ENCODE measurements at regions not wholly inside any gene's neighbourhood (a gene's known extent, or its start where the extent isn't known, plus 50 kb on each side); places are given as distances from the start of the nearest gene placed in this dataset.

DNA sequence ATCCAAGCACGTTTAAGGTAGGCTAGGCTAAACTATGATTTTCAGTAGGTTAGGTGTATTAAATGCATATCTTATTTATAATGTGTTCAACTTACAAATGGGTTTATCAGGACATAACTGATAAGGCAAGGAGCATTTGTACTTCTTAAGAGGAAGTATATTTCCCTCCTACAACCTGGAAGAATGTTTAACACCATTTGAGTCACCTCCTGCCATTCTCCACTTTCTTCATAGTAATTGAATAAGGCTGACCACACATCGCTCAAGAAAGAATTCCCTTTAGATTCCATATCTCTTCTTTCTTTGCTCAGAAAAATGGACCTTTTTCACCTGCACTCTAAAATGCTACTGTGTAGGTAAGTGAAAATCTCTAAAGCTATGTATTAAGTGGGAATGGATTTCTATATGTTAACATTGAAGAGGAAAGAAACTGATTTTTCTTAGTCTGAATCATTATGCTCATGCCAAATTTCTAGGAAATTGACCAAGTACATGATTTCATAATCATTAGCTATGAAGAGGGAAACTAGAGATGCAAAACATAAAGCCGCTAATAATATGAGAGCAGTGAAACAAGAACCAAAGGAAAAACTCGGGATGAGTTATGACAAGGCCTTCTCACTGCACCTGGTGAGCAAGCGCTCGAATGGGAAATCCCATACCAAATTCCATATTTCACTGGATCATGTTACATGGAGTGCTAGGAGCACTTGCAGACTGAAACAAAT lies 210.4 kb downstream of the ALDH8A1 start:
- no peak for DNase-seq (ENCODE audit: low read depth in 2 of 2)

DNA sequence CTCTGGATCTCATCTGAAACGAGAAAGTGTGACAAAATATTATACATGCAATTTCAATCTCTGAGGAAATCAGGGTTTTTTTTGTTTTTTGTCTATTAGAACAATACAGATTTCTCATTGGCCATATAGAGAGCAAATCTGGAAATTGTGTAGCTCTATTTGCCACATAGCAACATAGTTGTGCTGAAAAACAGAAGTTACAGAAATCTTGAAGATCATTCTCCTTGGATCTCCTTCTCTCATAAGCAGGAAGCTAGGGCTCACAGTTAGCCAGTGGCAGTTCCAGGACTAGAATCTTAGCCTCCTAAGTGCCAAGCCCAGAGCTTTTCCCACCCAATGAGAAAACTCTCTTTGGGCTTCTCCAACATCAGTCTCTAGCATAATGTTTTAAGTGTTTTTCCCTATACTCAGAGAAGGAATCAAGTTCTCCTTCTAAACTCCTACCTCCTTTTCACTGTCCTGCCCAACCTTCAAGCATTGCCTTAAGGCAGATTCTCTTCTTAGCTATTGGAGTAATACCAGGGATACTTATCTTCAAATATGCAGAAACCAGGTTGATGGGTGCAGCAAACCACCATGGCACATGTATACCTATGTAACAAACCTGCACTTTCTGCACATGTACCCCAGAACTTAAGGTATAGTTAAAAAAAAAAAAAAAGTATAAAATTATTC lies 211.6 kb downstream of the ALDH8A1 start:
- DNase-seq (ENCODE audit: low read depth in 2 of 2), result no peak

DNA sequence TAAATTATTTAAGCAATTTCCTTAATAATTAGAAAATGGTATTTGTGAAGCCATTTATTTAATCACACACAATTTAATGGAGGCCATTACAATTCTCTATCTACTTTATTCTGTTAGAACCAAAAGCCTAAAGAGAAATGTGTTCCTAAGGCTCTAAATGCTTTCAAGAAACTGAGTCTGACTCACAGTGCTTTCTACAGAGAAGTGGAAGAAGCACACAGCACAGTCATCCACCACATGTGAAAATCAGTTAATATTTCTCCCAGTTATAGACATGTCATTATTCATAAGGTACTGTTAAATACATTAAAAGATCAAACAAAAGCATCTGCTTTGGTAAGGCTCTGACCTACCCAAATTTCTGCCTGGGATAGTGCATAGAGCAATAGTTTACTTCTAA lies 214.4 kb downstream of the ALDH8A1 start:
- no peak for DNase-seq (ENCODE audit: low read depth in 2 of 2)

DNA sequence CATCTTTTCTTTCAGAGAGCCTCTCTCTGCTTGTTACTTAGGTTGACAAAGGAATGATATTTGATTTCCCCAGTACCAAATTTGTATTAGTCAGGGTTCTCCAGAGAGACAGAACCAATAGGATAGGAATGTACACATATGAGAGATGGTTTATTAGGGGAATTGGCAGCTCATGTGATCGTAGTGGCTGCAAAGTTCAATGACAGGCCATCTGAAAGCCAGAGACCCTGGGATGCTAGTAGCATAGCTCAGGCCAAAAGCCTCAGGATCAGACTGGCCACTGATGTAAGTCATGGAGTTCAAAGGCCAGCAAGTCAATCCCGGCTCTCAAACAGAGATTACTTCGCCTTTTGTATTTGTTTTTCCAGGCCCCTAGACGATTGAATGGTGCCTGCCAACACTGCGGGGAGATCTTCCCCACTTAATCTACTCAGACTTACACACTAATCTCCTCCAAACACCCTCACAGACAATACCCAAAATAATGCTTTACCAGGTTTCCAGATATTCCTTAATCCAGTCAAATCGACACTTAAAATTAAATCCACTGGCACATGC lies 215.5 kb downstream of the ALDH8A1 start:
- DNase-seq (ENCODE audit: low read depth in 2 of 2), result no peak

DNA sequence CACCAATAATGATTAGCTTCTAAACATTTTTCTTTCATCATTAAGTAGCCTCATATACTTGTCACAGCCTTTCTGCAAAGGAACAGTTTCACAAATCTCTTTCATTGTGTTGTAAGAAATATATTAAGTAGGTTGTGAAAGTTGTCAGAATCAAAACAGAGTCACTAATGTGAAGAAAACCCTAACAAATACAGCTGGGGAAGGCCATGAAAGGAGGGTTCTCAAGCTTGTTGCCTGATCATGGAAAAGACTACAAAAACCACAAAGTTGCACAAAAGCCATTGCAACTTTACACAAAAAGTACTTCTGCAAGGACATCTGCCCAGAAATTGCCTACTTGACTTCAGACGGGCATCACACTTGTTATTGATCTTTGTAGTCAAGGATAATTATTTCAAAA lies 216.1 kb downstream of the ALDH8A1 start:
- DNase-seq (ENCODE audit: low read depth in 2 of 2), result no peak

DNA sequence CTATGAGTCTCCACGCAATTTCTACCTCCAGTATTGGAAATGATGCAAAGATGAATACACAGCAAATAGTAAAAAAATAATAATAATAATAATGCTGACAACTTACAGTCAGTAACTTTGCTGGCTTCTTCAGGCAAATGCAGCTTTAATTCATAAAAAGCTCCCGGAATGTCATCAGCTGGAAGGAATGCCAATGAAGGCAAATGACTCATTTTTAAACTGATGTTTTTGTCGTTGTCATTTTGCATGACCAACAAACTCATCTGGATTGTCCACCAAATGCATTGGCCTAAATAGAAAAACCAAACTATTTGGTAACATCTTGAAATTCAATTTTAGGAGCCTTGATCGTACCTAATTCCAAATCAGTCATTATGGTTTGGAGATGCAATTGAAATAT lies 217.1 kb downstream of the ALDH8A1 start:
- DNase-seq (ENCODE audit: low read depth in 2 of 2), result no peak

DNA sequence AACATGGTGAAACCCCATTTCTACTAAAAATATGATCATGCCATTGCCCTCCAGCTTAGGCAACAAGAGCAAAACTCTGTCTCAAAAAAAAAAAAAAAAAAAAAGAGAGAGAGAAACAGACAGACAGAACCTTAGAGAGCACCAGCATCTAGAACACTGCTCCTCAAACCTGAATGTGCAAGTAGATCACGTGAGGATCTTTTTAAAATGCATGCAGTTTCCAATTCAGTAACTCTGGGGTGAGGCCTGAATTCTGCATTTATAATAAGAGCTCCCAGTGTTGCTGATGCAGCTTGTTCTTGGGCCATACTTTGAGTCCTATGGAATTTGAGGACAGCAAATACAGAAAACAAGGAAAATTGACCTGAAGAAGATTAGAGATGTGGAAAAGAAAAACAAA lies 218.3 kb downstream of the ALDH8A1 start:
- DNase-seq (ENCODE audit: low read depth in 2 of 2), result no peak

DNA sequence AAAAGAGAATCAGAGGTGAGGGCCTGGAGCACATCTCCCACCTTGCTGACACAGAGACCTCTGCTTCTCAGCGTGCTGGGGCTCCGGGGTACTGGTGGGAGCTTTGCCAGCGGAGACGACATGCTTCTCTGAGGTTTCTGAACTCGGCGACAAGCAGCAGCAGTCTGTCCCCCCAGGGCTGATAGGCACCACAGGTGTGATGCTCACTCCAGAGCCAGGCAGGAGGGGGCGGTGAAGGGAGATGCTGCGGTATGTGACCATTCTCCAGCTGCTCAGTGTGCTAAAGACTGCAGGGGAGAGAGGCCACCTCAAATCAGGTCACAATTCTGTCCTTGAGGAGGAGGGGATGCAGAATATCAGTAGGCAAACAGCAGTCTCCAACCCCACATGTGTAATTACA lies 219.9 kb downstream of the ALDH8A1 start:
- DNase-seq (ENCODE audit: low read depth in 2 of 2), result no peak

DNA sequence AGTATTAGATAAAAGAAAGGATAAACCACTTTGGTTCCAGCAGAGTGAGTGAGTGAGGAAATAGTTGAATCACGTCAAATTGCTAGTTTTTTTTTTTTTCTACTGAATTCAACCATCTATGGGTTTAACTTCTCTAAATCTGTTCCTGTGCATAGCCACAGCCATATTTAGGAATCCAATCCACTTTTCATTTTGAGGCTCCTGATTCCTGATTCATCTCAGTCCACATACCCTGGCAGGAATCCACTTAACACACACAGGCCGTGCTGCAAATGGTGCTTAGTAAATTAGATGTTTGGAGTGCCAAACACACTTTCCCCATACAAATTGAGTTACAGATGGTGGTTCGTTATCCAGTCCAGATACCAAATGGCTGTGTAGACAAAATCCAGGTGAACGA lies 220.3 kb downstream of the ALDH8A1 start:
- DNase-seq (ENCODE audit: low read depth in 2 of 2), result no peak

DNA sequence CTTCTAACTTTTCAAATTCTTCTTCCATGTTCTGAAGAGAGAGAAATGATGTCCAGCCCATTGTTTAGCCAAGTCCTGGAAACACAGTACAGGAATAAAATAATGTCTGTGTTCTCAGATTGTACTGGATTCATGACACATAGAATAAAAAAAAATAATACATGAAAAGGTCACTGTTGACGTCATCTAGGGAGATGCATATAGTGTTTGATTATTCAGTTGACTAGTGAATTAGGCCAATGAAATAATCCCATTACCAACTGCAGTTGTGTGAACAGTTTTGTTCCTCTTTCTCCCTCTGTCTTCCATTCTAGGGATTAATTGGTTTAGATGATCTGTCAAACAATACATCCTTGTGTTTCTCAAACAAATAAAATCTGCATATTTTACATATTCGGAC lies 222.8 kb downstream of the ALDH8A1 start:
- no peak for DNase-seq (ENCODE audit: low read depth in 2 of 2)

DNA sequence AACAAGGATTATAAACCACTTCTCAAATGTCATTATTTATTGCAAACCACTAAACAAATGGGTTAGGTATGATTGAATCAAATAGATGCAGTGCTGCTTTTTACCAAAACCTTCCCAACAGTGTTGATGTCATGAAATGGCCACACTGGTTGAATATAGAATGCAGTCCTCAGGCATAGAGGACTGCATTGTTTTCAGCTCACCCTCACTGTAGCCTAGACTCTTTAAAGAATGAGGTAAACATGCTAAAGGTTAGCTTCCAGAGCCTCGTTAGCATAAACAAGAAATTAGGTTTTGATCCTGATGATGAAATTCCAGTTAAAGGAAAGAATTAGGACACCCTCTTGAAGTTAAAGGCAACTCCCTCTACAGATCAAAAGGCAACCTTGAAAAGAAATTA lies 224.3 kb downstream of the ALDH8A1 start:
- DNase-seq (ENCODE audit: low read depth in 2 of 2), result no peak

DNA sequence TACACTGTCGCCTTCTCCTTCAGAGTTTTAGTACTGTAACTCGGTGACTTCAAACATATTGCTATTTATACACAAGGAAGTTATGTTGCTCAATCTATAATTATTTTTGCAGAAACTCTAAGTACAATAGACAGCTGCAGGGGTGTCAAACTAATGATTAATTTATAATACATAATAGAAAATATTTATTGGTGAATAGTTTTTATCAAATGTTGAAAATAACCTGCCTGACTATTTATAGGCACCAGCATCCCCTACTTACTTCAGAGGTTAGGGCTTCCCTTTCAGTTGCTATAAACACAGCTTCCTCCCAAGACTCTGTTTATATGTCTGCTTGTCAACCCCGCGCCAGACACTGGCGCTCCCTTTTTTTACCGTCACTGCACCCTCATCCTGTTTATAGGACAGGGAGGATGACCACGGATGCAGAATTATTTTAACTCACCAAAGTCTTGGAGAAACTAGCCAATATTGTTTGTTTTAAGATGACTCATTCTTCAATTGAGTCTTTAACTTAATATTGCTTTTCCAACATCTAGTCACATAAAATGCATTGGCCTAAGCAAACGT lies 225.0 kb downstream of the ALDH8A1 start:
- no peak for DNase-seq (ENCODE audit: low read depth in 2 of 2)

DNA sequence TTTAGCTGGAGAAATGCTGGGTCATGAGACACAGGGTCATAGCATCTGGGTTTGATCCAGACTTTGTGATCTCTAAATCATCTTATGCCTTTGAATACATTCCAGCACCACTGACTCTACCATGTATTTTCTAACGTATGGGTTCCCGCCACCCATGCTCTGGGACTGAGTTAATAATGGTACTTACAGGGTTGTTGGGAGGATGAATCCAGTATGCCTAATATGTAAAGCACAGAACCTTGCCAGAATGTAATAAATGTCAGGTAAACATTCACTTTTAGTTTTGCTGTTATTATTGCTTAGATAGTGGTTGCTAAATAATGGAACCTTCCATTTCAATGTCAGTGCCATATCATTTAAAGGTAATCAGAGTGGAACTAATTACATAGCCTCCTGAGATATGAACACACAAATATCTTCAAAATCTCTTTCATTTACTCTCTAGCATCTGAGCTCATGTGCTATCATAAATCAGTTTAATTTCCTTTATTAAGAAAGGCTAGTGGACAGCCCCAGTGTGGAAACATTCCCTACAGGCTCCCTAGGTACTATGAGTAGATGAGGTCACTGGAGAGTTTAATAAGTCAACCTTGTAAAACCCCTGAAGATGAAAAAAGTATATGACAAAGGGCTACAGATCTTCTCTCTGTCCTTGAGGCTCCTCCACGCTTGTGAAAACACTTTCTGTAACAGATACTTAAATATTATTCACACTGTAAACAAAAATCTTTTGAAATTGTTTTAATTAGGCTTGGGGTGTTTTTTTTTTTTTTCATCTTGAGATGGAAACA lies 226.6 kb downstream of the ALDH8A1 start:
- no peak for DNase-seq (ENCODE audit: low read depth in 2 of 2)

DNA sequence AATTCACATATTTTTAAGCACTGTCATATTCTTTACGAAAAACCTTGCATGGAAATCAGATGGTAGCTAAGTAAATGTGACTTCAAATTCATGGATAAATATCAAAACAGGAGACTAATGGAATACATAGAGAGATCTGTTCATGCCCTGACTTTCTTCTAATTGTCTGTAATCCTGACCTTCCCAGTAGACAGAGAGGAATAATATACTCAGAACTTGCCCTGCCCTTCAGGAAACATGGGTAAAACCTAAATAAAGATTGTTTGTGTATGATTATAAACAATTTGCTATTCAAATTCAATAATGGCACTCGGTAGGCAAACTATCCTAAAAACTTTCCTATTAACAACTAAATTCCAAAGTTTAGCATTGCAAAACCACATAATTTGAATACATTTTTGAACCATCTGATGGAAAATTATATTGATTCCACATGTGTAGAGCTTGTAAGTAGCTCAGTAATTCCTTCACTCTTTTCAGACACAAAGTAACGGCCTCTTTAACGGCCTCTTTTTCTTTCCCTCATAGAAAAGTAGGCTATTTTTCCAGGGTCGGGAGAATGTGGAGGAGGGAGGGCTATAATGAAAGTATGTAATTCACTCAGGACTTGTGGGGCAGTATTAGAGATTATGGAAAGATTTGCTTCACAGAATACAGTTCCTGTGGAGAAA lies 227.6 kb downstream of the ALDH8A1 start:
- DNase-seq (ENCODE audit: low read depth in 2 of 2), result no peak

DNA sequence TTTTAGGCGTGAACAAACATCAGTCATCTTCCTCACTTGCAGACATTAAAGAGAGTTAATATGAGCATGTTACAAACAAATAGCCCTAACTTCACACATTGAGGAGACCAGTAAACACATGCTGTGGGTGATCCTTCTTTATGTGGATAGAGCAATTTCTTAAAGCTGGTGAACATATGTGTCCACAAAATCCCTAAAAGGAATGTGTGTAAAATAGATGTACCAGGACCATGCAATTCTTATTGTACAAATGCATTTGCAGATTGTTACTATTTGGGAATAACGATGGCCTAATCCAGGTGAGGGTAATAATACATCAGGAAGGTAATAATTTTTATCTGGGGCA lies 228.9 kb downstream of the ALDH8A1 start:
- no peak for DNase-seq (ENCODE audit: low read depth in 2 of 2)

DNA sequence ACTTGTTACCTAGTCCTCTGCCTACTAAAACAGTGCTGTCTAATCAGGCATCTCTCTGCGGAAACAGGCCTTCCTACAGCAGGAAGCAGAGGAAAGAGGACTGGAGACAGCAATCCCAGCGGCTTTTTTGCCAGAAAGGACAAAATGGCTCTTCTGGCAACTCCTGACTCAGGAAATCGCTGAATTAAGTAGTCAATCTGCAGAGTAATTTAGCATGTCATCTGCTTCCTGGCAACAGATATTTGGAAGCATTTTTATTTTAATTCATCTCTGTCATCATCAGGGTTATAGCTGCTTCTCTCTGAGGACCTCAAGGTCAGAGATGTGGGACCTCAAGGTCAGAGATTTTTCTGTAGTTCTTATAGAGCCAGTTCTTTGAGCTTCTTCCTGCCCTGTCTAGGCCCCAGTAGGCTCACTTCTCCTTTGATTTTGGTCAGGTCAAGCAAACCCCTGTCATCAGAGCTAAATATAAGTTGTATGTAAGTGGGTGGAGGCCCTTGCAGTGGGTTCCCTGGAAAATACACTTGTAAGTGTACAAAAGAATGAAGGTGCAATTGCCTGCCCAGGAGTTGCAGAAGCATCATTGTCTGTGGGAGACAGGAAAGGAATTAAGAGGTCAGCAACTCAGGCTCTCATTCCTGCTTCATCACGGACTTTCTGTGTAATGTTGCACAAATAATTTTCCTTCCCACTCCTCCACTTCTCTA lies 229.4 kb downstream of the ALDH8A1 start:
- no peak for DNase-seq (ENCODE audit: low read depth in 2 of 2)

DNA sequence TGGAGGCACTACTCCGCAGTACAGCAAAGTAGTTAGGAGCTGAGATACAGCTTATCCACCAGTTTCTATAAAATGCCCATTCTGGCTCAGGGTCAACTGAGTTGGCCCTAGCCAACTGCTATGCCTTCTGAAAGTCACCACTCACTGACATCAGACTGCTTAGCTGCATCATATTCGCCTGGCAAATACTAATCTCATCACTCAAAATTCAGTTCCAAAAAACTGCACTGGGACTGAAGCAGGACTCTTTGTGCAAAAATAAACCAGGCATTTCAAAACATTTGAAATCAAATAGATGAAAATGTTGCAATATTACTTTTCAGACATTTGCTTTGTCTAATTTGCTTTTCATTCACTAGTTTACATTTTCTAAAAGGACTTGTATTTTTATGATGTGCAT lies 230.0 kb downstream of the ALDH8A1 start:
- no peak for DNase-seq (ENCODE audit: low read depth in 2 of 2)

DNA sequence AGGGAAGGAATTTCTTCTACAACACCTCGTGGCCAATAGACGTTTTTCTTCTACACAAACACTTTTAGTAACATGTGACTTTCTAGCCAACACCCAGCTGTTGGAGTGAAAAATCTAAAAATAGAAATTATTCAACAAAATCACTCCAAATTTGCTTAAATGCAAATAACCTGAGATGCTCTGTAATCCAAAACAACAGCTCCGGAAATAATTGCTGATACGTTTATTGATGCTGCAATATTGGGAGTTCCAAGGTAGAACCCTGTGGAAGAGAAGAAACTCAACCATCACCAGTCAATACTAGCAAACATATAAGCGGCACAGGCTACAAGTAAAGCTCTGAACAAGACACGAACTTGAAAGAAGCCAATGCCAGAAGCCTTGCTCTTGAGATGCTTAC lies 230.6 kb downstream of the ALDH8A1 start:
- no peak for DNase-seq (ENCODE audit: low read depth in 2 of 2)

DNA sequence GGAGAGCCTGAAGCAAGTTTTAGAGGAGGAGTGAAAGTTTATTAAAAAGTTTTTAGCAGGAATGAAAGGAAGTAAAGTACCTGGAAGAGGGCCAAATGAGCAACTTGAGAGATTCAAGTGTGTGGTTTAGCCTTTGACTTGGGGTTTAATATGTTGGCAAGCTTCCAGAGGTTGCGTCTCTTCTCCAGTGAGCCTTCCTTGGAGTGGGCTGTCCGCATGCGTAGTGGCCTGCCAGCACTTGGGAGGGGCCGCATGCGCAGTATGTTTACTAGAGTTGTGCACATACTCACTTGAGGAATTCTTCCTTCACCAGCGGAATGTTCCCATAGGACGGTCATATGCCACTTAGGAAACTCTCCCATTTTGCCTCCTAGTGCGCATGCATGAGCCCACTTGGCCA lies 235.2 kb downstream of the ALDH8A1 start:
- no peak for DNase-seq (ENCODE audit: low read depth in 2 of 2)

DNA sequence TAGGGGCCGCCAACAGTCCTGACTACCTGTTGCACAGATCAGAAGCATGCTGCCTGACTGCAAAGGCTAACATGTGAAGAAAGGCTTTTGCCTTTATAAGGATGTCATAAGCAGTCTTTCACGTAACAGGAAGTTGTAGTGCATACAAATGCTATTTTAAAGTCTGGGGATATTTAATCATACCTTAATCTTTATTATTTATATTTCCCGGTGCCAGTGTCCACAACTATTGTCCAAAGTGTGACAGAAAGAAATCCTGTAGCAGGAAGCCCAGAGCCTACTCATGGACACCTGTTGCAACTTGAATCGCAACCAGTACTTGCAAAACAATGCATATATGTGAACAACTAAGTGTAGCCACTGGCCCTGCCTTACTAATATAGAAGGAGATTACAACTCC lies 235.8 kb downstream of the ALDH8A1 start:
- no peak for DNase-seq (ENCODE audit: low read depth in 2 of 2)

DNA sequence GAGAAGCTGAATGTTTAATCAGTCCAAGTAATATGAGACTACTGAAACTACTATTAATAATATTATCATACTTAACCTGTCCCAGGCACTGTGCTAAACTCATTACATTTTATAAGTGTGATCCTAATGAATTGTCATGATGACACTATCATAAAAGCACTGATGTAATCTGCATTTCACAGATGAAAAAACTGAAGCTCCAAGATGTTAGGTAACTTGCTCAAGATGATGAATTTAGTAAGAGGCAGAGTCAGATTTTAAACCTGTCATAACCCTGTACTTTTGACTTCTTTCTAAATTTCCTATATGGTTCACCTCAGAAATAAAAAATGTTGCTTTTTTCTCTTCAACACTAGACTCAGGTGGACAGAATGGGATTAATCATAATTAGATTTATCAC lies 237.6 kb downstream of the ALDH8A1 start:
- DNase-seq (ENCODE audit: low read depth in 2 of 2), result no peak

Measured in stimulated activated CD4-positive, alpha-beta T cell treated with anti-CD3 and anti-CD28 coated beads, Interleukin-1b, Interleukin-23, amount 100 ng/mL, for 4 hours (primary cell).